Astrocyte of the cerebellum (primary cell): ENCODE measurements at regions not wholly inside any gene's neighbourhood (a gene's known extent, or its start where the extent isn't known, plus 50 kb on each side); places are given as distances from the start of the nearest gene placed in this dataset.

Experiments
- DNase-seq: peaks from one replicate; pipeline ENCODE4 v3.0.0-alpha.2; 2011; ENCODE audit warnings: low read depth
- H3K4me3 ChIP-seq: 2 replicates; pipeline ENCODE4 v1.5.1; 2011; ENCODE audit warnings: mild to moderate bottlenecking, low read depth, low read length, moderate library complexity
- CTCF ChIP-seq: IDR thresholded peaks from 2 replicates; pipeline ENCODE4 v1.5.1; 2012; ENCODE audit warnings: low read length, low read depth, moderate library complexity, mild to moderate bottlenecking; ENCODE audit errors: missing control alignments
- in situ Hi-C: cut with HindIII; loops from 2 replicates; pipeline ENCODE4 v1.10.0; 2017; ENCODE audit warnings: low sequenced_read_pairs

- H3K4me3 ChIP-seq: no peak overlapping the region
- DNase-seq: no peak
- in situ Hi-C loops: no loop called here
- TF ChIP-seq CTCF: no peak
Measured at GRCh38 chr1:36675106-36675505, 192.4 kb upstream of the CSF3R start.

- no peak for TF ChIP-seq CTCF
Measured at GRCh38 chr1:36673202-36673601, 190.5 kb upstream of the CSF3R start.

GRCh38 chr1:36669262-36669661 is 186.5 kb upstream of the CSF3R start:
- in situ Hi-C loops: no loop called here
- no peak for DNase-seq
- no peak for TF ChIP-seq CTCF
- H3K4me3 ChIP-seq: no peak overlapping the region

More at GRCh38 chr1:36673202-36673601, 190.5 kb upstream of the CSF3R start:
- no peak for DNase-seq
- H3K4me3 ChIP-seq: no peak overlapping the region
- in situ Hi-C loops: no loop called here

GRCh38 chr1:36667836-36668235 is 185.1 kb upstream of the CSF3R start:
- no peak for DNase-seq
- H3K4me3 ChIP-seq: no peak overlapping the region
- no peak for TF ChIP-seq CTCF
- in situ Hi-C loops: no loop called here

GRCh38 chr1:36667256-36667655 is 184.5 kb upstream of the CSF3R start:
- no peak overlapping the region for H3K4me3 ChIP-seq
- DNase-seq: no peak
- in situ Hi-C loops: no loop called here
- no peak for TF ChIP-seq CTCF

GRCh38 chr1:36665478-36666080 is 182.9 kb upstream of the CSF3R start:
- TF ChIP-seq CTCF: no peak
- in situ Hi-C loops: no loop called here
- H3K4me3 ChIP-seq: no peak overlapping the region
- DNase-seq: no peak
